SHP77 (cell line): ENCODE measurements at regions not wholly inside any gene's neighbourhood (a gene's known extent, or its start where the extent isn't known, plus 50 kb on each side); places are given as distances from the start of the nearest gene placed in this dataset.

ENCODE experiments used
- DNase-seq, 2 experiments: peaks; one replicate each; lab custom pipeline; 2025; lab: John Stamatoyannopoulos, UW

- DNase-seq: no peak
These were observed 844.4 kb downstream of the ARAP2 start for GRCh38 chr4:35399912-35400311.

DNA sequence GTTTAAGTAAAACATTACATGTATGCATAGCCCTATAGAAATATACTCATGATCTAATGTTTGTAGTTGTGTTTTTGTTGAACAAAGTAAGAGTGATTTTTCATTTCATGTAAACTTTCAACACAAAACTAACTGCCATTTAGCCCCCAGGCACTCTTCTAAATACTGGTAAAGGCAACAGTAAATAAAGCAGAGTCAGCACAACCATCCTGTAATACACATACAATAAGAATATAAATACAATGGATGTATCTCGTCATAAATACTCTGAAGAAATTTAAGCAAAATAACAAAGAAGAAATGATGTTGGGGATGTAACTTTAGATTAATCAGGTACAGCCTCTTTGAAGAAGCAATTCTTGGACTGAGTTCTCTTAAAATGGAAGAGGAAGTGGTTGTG lies 821.2 kb downstream of the ARAP2 start:
- DNase-seq: no peak

GRCh38 chr4:35447474-35447873 lies 796.8 kb downstream of the ARAP2 start:
- DNase-seq: no peak

- DNase-seq: no peak
These were observed 785.3 kb downstream of the ARAP2 start for GRCh38 chr4:35459045-35459444.

DNA sequence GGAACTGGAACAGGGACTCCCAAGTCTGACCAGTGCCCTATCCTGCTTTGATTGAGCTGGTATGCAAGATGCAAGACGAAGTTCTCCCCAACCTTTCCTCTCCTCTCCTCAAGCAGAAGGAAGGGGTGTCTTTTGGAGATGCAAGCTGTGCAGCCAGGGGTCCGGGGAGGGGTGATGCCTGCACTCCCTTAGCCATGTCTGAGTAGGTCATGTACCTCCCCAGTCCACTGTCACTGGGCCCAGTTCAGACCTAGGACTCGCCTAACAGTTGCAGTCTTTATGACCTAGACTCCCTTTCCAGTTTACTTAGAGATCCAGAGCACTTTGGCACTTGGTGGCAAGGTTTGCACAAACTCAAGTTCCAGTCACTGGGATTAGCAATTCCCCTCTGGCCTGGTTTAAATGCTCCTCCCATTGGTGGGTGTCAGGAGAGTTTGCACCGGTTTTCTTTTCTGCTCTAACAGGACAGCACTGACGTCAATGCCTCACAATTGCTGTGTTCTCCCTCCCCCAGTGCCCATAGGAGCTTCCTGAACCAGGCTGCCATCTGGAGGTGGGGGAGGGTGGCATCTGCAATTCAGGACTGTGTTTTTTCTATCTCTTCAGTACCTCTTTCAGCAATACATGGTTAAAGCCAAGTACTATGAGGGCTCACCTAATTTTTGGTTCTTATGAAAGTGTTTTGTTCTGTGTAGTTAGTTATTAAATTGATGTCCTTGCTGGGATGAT lies 782.2 kb downstream of the ARAP2 start:
- DNase-seq: peak in 1 of 2 experiments; percentile 10

GRCh38 chr4:35463251-35463952 lies 780.9 kb downstream of the ARAP2 start:
- no peak for DNase-seq

DNA sequence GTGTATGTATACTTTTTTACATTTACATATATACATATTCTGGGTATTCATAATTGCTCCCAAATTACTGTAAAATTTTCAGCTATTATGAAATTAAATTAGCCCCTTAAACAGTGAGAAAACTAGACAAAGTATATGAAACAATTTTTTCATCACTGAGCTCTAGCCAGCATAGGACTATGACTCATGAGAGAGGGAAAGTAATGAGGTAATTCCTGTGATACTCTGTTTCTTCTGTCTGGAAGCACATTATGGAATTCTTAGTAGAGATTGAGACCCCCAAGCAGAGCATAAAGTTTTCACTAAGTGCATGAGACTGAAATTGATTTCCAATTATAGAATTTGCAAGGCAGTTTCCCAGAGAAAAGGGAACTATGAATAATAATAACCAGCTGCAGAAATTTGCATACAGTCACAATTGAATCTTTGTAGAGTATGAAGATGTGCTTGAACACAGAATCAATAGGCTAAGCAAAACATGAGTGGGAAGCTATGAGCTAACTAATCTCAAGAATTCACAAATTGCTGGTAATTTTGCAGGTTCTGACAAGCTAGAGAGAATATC lies 779.3 kb downstream of the ARAP2 start:
- DNase-seq: no peak

GRCh38 chr4:35491093-35491492 lies 753.2 kb downstream of the ARAP2 start:
- DNase-seq: no peak

GRCh38 chr4:35493977-35494376 lies 750.3 kb downstream of the ARAP2 start:
- DNase-seq: no peak

DNA sequence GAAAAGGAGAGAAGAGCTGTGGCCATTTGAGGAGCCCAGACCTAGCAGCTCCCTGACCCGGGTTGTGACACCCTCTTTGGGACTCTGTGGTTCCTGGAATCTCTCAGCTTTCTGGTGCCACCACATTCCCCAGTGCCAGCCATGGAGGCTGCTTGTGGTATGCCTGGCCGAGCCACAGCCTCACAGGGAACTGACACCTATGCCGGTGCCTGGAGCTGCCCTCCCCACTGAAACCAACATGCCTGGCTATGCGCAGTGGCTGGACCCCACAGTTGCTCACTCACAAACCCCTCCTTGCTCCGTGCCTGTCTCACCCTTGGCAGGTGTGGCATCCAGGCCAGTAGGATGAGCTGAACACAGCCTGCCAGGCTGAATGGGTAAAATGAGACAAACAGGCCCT lies 749.4 kb downstream of the ARAP2 start:
- no peak for DNase-seq

DNA sequence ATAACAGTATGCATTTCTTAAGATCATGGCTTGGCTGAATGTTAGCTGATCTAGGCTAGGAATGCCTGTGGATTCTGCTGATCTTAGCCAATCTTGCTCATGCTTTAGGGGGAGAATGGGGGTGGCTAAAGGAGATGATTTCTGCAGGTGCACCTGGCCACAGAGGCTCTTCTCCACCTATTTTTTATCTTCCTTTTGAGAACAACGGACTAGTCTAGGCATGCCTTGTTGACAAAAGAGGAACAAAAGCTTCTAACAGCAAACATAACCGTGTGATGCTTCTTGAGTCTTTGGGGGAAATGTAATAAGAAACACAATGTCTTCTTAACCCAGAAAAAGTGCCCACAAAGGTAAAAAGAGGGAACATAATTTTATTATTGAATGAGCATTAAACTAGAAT lies 743.5 kb downstream of the ARAP2 start:
- DNase-seq: no peak

- no peak for DNase-seq
These were observed 740.9 kb downstream of the ARAP2 start for GRCh38 chr4:35503435-35503834.

- no peak for DNase-seq
These were observed 738.2 kb downstream of the ARAP2 start for GRCh38 chr4:35506161-35506560.

DNA sequence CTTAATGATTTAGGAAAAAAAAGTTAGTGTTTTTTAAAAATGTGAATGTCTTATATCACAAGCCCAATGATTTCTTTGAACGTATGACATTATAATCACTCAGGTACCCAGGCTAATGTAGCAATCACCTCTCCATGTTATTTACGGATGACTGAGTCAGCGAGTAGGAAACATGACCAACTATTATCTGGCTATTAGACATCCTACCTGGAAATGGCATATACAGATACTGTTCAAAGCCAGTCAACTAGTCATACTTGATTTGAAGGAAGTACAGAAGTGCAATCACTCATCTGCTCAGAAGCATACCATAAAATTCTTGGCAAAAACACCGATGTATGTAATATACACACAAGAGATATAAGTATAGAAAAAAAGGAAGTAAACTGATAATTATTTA lies 732.5 kb downstream of the ARAP2 start:
- no peak for DNase-seq

DNA sequence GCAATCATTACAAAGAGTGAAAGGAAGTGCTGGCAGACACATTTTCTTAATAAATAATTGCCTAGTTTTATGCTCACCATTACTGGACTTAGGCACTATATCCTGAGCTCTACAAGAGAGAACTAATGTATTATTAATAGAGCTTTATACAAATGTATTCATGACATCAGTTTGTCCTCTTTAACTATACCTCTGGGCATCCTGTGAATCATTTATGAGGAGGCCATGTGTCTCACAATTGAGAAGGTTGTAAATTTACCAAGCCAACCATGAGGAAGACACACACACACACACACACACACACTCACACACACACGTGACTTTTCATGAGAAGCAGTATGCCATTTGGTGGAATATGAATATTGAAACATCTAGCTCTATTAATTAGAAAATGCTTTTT lies 728.2 kb downstream of the ARAP2 start:
- no peak for DNase-seq

DNA sequence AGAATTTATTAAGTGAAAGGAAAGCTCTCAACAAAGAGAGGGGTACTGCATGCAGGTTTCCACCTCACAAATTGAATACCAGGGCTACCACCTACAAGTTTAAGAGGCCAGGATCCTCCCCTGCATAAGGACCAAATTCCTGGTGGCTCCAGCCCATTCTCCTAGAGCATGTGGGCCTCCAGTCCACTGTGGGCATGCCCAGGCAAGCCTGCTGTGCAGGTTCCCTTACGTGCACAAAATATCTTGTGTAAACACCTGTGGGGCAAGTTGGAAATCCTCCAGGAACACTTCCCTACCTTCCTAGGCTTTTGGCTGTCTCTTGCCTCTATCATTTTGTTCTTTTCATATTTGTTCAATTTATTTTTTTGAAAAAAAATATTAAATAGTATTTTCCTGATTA lies 724.3 kb downstream of the ARAP2 start:
- DNase-seq: peak in 1 of 2 experiments; percentile 10

DNA sequence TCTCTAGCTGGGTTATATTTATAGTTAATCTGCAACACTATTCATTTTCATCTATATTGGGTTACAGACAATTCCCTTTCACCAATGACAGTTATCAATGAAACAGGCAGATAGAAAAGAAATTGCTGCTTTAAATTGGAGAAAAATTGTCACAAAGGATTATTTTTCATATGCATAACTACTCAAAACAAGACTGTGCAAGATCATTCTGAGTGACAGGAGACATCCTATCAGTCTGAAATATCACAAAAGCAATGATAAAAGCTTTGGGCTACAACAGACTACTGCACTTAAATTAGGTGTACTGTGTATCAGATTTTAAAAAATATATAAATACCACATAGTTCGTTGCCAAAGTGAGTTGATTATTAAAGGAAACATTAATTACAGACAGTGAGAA lies 722.6 kb downstream of the ARAP2 start:
- DNase-seq: no peak

DNA sequence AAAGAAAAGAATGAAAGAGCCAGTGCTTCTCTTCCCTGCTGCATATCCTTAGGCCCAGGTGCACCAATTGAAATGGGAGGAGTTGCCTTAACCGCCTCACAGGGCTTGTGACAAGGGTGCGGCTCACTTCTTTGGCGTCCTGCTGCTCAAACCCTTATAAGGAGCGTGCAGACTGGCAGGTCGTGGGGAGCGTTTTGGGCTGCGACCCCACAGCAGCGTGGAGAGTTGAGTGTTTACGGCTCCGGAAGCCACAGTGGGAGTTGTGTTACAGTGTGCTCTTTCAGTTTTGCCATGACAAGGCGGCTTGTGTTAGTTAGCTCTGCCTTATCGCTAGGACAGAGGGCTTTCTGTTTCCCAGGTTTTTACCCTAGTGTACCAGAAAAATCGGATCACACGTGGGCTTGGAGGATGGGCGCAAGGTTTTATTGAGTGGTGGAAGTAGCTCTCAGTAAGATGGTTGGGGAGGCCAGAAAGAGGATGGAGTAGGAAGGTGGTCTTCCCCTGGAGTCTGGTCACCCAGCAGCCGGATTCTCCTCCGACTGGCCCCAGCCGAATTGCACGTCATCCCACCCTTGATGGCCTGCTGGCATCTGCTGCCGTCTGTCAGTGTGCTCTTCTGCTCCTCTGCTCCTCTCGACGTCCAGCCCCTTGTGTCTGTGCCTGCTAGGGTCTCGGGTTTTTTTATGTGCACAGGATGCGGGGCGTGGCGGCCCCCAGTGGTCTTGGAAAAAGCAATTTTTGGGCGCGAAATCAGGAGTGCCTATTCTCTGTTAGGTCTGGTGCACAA lies 718.9 kb downstream of the ARAP2 start:
- DNase-seq: no peak

DNA sequence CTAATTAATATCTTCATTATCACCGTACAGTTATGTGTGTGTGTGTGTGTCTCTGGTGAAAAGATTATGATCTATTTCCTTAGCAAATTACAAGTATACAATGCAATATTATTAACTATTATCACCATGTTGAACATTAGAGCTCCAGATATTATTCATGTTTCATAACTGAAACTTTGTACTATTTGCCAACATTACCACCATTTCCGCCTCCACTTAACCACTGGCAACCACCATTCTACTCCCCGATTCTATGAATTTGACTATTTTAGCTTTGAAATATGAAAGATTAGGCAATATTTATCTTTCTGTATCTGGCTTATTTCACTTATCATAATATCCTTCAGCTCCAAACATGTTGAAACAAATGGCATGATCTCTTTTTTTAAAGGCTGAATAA lies 717.9 kb downstream of the ARAP2 start:
- DNase-seq: no peak

- no peak for DNase-seq
These were observed 709.4 kb downstream of the ARAP2 start for GRCh38 chr4:35534962-35535361.

GRCh38 chr4:35538807-35539206 lies 705.5 kb downstream of the ARAP2 start:
- DNase-seq: no peak

DNA sequence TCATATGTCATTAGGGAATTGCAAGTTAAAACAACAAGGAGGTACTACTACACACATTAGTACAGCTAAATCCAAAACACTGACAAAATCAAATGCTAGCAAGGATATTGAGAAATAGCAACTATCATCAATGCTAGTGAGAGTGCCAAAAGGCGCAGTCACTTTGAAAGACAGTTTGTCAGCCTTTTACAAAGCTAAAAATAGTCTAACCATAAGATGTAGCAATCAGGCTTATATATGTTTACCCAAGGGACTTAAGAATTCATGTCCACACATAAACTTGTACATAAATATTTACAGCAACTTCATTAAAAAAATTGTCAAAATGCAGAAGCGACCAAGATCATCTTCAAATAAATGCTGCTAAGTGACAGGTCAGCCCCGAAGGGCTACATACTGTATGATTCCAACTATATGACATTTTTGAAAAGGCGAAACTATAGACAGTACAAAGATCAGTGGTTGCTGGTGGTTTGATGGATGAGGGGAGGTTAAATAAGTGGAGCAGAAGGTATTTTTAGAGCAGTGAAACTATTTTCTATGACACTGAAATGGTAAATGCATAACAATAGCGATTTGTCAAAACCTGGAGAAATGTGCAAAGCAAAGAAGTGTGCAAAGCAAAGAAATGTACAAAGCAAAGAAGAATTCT lies 704.8 kb downstream of the ARAP2 start:
- no peak for DNase-seq
